ENCODE measurements at regions not wholly inside any gene's neighbourhood (a gene's known extent, or its start where the extent isn't known, plus 50 kb on each side); places are given as distances from the start of the nearest gene placed in this dataset.

GRCh38 chr21:23694390-23694789 lies 1912.9 kb downstream of the MRPL39 start:
- TF ChIP-seq MAZ (IDR thresholded peaks at IDR 0.05; ENCODE audit: borderline replicate concordance, low read depth, low read length) (no peak), POLR2A (IDR thresholded peaks at IDR 0.05; ENCODE audit: low read depth, low read length) (no peak), CTCF (conservative IDR thresholded peaks at IDR 0.05; ENCODE audit: low read depth, low read length) (no peak), CEBPB (IDR thresholded peaks at IDR 0.05; ENCODE audit: low read depth, low read length) (no peak), RAD21 (IDR thresholded peaks at IDR 0.05; ENCODE audit: low read length) (no peak), RFX5 (IDR thresholded peaks at IDR 0.05; ENCODE audit: low read depth, low read length) (no peak), RCOR1 (IDR thresholded peaks at IDR 0.05; ENCODE audit: insufficient replicate concordance, low read length) (no peak), SMC3 (IDR thresholded peaks at IDR 0.05; ENCODE audit: low read depth, low read length) (no peak), CHD1 (IDR thresholded peaks at IDR 0.05; ENCODE audit: low read depth, low read length) (no peak), FOS (IDR thresholded peaks at IDR 0.05; ENCODE audit: low read depth, low read length) (no peak), MAFK (IDR thresholded peaks at IDR 0.05; ENCODE audit: low read depth, low read length) (no peak), BHLHE40 (IDR thresholded peaks at IDR 0.05; ENCODE audit: low read depth, low read length) (no peak)

All from IMR-90 (cell line).